Suprapubic skin (tissue), 4 donors: ENCODE measurements at regions not wholly inside any gene's neighbourhood (a gene's known extent, or its start where the extent isn't known, plus 50 kb on each side); places are given as distances from the start of the nearest gene placed in this dataset.

ENCODE experiments used
- POLR2A ChIP-seq, 2 donors: fragments of 450-650 bp; IDR thresholded peaks; one replicate each; pipeline ENCODE4 v1.6.1; 2017; ENCODE audit warnings: antibody characterized with exemption in 2 of 2, mild to moderate bottlenecking in 2 of 2, moderate library complexity in 2 of 2
- POLR2AphosphoS5 ChIP-seq, 3 donors: sonication (generic); formaldehyde crosslinking; IDR thresholded peaks; one replicate each; pipeline ENCODE4 v1.6.1; 2017; ENCODE audit warnings: antibody characterized with exemption in 3 of 3
- TF ChIP-seq, protein P1 (sequence below), 2 donors: fragments of 200-600 bp in 1 of 2; fragments of 450-650 bp in 1 of 2; sonication (generic) in 1 of 2; IDR thresholded peaks; one replicate each; pipeline ENCODE4 v1.5.1; 2016 to 2019; ENCODE audit warnings: antibody characterized with exemption in 2 of 2, mild to moderate bottlenecking in 1 of 2, moderate library complexity in 1 of 2

DNA sequence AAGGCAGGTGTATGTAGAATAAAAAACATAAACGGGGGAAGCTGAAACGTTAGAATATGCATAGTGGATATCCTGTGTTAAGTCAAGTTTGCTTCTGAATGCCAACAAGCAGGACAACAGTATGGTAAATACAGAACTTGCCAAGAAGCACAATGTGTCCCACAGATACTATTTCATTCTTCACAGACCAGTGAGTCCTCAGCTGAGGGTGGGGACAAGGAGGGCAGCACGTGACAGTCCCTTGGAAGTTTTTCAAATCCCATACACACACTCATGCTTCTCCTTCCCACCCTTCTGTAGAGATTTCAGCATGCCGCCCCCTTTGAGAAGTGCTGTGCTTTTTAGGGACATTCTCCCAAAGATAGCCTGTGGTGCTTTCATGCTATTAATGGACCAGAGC, 268.5 kb upstream of the ECI2 start:
- TF ChIP-seq, protein P1, sequence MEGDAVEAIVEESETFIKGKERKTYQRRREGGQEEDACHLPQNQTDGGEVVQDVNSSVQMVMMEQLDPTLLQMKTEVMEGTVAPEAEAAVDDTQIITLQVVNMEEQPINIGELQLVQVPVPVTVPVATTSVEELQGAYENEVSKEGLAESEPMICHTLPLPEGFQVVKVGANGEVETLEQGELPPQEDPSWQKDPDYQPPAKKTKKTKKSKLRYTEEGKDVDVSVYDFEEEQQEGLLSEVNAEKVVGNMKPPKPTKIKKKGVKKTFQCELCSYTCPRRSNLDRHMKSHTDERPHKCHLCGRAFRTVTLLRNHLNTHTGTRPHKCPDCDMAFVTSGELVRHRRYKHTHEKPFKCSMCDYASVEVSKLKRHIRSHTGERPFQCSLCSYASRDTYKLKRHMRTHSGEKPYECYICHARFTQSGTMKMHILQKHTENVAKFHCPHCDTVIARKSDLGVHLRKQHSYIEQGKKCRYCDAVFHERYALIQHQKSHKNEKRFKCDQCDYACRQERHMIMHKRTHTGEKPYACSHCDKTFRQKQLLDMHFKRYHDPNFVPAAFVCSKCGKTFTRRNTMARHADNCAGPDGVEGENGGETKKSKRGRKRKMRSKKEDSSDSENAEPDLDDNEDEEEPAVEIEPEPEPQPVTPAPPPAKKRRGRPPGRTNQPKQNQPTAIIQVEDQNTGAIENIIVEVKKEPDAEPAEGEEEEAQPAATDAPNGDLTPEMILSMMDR (IDR thresholded peaks at IDR 0.05): no peak
- TF ChIP-seq POLR2AphosphoS5 (IDR thresholded peaks at IDR 0.05) (no peak), POLR2A (IDR thresholded peaks at IDR 0.05) (no peak)
